Activated CD8-positive, alpha-beta memory T cell treated with anti-CD3 and anti-CD28 coated beads, Interleukin-2, amount 50 U/mL, for 24 hours (primary cell): ENCODE measurements at regions not wholly inside any gene's neighbourhood (a gene's known extent, or its start where the extent isn't known, plus 50 kb on each side); places are given as distances from the start of the nearest gene placed in this dataset.
"Not testable (repeated sequence)": the region's sequence is repeated elsewhere in the genome, so short reads cannot be mapped to it uniquely, and the experiment has no call there.

ENCODE experiments used
- DNase-seq: peaks from one replicate; pipeline ENCODE4 v3.0.0-alpha.2; 2020; ENCODE audit errors: extremely low read depth

DNA sequence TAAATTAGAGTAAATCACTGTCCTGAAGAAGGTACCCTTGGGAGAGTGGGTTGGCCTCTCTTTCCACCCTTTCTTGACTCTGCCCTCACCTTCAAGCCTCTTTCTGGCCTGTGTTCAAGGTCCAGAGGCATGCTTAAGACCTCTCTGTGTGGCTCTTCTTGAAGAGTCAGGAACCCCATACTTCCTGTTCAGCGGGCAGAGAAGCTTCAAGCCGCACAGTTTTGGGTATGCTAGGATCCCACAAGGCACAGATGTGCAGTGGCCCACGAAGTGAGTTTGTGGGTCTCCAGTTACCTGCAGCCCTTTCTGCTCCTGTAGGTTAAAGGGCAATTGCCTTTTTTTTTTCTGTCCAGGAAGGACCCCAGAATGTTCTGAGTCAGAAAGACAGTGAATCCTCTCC lies 113.7 kb downstream of the PPIAL4A start:
- DNase-seq: not testable (repeated sequence)

DNA sequence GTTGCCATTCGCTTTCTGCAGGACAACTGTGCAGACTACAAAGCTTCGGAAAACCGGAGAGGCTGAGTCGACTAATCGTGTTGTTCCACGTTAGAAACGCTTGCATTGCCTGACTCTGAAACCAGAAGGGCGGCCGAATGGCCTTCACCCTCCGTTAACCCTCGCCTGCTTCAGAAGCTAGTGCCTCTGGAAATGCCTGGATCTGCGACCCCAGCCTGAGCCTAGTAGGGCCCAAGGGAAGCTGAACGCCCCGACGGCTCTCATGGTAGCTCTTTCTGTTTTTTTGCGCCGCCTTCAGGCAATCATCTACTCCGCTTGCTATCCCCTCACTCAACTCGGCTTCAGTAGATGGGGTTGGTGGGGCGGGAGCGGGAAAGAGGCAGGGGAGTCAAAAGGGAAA lies 117.3 kb downstream of the PPIAL4A start:
- not testable (repeated sequence) for DNase-seq

DNA sequence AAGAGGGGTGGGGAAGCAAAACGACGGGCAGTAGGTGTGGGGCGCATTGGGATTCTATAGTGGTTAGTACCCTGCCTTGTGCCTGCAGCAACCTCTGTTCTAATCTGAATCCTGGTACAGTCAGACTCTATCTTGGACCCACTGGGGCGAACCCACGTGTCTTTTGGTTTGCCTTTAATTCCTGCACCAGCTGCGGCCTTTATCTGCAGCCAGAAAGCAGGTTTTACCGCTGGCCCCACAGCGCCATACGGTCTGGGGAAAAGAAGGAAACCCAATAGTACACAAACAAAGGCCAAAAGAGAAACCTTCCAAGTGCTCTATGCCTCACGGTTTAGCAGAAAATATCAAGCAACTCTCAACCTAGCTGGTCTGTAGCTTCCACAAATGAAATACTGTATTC lies 118.2 kb downstream of the PPIAL4A start:
- not testable (repeated sequence) for DNase-seq

DNA sequence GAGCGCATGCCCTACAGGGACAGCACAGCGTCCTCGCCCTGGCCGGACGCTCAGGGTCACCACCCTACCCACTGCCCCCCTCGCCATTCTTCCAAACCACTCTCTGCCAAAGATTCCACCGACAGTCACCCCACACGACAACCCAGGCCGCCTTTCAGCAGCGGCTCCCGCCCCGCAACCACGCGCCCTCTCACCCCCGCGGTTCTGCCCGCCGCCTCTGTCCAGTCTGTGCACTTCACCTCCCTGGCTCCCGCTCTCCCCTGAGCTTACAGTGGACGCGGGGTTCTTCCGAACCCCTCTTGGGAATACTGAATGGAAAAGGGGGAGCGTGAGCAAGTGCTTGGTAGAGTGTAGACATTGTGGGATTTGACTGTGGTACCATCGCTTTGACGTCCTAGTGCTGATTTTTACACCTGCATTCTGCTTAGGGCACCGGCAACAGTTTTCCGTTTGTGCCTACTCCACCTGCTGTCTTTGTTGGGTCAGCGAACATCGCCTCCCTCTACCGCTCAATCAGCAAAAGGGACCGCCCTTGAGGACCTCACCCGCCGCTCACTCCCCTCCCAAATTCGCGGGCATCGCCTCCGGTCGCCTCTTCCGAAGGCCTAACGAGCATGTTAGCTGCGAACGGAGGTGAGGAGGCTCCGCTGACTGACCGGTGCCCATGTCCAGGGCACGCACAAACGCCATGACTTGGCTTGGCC lies 119.1 kb downstream of the PPIAL4A start:
- not testable (repeated sequence) for DNase-seq

DNA sequence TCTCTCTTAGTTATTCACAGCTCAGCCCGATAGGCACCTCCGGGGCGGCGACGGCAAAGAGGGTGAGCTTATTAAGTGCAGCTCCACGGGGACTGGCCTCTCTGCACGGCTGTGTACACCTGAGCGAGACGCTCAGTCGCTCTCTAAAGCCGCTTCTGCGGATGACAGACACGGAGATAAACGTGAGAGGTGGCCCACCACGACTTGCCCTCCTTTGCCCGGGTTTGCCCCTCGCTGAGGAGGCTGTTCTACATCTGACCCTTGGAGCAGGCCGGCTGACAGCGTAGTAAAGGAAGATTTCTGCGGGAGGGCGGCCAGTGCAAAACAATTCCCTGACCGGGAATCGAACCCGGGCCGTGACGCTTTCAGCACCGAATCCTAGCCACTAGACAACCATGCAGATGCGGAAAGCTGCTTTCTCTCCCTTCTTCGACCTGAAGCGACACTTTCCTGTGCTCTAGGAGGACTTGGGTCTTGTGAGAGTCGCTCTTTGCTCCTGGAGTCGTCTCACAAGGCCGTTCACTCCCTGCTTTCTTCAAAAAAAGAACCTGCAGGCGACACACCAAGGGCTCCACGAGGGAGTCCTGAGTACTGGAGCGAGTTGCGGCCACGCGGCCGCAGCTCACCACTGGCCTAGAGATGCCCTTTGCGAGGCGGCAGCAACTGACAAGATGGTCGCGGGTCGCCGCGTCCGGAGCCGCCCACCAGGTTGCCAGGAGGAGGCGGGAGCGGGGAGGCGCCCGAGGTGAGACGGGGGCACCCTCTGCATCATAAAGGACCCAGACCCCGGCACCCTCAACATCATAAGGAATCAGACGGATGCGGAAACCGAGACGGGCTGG lies 119.9 kb downstream of the PPIAL4A start:
- DNase-seq: not testable (repeated sequence)

DNA sequence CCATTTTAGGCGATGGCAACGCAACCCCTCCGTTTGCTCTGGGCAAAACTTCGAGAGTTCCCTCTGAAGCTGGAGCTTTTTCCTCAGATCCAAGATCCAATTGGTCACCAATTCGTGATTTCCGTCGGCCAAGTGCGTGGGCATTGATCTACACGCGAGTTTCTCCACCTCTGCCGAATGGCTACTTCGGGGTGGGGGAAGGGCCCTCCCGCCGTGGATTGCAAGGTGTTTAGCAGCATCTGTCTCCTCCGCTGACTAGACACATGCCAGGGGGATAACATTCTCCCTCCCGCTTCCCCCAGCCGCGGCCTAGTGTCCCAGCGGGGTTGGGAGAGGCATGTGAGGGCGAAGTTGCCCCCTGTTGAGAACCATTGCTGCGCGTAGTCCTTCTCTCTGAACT lies 120.6 kb downstream of the PPIAL4A start:
- DNase-seq: not testable (repeated sequence)

DNA sequence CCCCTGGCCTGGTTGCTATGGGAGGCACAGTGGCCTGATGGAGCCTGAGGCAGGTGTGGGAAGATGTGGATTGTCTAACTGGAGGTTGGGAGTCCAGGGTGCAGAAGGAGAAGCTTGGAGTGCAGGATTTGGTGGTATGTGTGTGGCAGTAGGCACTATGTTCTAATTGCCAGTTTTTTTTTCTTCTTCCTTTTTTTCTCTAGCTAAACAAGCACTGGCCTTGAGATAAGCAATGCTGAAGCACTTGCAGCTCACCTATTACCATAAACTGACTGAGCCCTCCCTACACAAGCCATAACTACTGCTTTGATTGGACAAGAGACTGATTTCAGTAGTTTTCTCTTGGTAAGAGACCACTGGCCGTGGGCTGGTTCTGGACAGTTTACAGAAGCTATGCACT lies 123.6 kb downstream of the PPIAL4A start:
- not testable (repeated sequence) for DNase-seq

DNA sequence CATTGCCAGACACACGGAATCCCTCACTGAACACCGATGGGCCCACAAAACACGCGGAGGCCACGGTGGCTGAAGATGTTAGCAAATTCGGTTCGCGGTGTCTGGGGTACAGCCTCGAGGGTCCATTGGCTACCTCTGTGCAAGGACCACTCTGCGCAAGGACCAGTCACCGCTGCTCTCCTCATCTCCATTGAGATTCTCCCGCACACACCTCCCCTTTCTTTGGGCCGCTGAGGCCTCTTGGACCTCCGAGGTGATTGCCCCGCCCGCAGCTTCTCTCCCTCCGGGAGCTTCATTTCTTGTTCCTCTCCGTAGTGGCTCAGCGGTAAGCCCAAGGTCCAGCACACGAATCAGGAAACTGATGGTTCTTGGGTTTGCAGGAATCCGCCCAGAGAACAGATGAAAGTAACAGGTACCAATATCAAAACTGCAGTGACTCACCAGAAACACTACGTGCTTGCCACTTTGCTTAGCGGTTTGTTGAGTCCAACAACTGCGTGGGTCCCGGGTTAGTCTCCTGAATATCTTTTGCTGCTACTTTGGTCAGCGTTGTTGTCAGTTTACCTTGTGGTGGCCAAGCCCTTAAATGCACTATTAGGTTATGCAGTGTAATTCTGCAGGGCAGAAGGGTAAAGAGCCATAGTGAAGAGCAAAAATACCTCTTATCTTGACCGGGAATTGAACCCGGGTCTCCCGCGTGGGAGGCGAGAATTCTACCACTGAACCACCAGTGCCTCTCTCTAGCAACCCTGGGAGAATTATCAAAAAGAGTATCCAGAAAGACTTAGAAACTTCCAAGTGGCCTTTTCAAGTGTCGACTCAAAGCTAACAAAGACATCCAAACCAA lies 126.8 kb downstream of the PPIAL4A start:
- DNase-seq: not testable (repeated sequence)

DNA sequence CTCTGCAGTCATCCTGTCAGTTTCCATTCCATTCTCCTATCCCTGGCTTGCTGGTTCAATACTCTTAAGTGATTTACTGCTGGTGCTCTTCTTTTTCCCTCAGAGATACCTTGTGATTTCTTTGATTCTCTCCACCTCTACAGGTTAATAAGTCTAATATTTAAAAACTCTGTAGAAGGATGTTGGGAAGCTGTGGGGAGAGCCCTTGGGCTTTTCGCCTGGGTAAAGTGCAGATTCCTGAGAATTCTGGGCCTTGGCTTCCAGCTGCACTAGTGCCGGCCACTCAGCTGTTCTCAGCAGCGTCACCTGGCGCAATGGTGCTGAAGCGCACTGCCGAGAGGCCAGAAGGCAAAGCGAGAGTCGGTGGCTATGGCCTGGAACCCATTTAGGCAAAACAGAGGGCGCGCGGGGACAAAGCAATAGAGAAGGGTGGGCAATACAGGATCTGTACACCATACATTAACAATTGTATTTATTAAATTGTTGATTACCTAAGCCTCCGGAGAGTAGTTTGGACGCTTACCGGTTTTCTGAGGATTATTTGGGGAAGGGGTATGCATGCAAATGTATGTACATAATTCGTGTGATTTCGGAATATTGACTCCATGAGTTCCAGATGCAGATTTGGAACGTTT lies 130.3 kb downstream of the PPIAL4A start:
- DNase-seq: not testable (repeated sequence)

DNA sequence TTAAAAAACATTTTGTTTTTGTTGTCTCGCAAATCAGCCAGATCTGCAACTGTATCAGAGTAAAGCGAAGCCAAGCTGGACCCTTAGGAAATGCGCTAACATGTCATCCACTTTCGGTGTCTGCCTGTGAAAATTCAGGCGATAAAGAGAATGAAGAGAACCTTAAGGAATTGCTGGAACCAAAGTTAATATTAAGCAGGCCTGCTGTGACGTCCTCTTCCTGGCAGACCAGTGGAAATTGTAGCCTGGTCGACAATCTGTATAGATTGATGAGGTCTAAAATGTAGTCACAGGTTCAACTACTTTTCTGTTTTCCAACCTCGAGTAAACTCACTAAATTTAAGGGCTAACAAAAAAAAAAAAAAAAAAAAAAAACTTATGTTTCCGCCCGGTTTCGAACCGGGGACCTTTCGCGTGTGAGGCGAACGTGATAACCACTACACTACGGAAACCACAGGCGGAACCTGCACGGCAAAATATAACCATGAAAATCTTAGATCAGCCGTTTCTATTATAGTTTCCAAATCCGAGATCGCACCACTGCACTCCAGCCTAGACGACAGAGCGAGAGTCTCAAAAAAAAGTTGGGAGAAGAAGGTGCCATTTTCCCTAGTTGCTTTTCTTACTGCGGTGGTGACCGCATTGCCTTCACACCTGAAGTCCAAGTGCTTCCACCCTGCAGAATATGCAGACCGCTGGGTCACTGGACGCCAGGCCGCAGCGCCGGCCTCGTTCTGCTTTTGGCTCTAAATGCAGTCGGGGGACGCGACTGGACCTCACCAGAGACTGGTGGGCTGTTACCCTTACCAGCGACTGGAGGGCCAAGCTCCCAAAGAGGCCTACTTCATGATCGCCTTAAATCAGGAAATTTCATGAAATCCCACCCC lies 131.0 kb downstream of the PPIAL4A start:
- DNase-seq: not testable (repeated sequence)

DNA sequence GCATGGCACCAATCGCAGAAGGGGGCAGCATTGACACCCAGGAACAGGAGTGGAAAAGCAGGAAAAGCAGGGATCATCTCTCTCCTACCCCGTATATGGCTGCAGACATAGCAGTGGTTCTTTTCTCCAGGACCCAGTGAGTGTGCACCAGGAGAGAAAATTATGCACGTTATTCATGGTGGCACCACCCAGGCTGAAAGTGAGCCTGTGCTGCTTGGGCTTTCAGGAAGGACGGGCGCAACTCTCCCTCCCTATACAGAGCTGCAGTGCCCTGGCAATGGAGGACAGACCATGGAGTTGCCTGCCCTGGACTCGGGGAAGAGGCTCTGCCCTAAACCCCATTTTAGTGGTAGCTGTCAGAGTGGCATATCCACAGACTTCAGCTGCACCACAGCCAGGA lies 132.1 kb downstream of the PPIAL4A start:
- DNase-seq: not testable (repeated sequence)

DNA sequence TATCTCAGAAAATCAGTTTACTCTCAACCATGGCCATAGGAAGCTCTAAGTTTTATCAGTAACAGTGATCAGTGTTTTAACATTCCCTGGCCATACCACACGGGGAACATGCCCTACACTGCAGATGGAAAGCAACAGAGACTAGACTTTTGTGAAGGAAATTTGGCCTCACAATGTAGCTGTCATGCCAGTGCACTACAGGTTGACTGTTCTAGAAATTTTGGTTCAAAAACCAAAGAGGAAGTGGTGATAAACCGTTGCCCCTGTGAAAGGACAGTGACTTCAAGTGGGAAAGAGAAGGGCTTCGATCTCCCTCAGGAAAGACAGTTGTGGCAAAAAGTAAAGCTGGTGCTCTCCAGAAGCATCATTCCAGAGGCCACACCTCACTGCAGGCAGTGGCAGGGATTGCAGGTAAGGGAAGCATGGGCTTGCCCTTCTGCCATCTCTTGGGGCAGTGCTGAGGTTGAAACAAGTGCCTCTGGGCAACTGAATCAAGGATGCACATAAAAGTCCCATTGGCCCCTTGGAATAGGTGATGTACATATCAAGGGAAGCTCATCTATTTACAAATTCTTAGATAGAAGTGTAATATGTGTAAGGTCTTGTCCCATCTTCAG lies 143.4 kb downstream of the PPIAL4A start:
- DNase-seq: not testable (repeated sequence)

DNA sequence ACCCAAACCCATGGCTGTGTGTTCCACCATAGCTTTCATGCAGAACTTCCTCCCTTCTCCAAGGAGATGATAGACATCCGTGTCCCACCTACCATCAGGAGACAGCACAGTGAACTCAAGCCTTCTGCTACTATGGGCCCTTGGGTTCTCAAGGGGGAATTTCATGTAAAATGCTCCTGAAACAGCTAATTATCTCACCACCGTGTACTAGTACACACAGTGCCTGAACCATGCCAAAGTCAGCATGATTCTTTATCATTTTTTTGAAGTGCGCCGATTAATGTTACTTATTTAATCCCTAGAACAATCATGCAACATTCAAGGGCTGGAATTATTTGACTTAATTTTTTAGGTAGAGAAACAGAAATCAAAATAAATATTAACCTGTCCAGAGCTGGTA lies 147.2 kb downstream of the PPIAL4A start:
- not testable (repeated sequence) for DNase-seq

DNA sequence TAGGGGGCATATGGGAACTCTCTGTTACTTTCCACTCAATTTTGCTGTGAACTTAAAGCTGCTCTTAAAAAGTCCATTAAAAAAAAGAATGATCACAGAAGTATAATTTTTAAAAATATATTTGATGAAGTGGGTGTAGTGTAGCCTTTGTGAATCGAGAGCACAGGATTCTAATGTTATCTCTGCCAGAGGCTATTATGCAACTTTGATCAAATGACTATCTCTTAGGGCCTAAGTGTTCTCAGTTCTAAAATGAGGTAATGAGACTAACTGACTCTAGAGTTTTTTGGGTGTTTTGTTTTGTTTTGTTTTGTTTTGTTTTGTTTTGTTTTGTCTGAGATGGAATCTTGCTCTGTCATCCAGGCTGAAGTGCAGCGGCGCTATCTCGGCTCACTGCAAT lies 143.2 kb downstream of the FAM72B start:
- DNase-seq: not testable (repeated sequence)

DNA sequence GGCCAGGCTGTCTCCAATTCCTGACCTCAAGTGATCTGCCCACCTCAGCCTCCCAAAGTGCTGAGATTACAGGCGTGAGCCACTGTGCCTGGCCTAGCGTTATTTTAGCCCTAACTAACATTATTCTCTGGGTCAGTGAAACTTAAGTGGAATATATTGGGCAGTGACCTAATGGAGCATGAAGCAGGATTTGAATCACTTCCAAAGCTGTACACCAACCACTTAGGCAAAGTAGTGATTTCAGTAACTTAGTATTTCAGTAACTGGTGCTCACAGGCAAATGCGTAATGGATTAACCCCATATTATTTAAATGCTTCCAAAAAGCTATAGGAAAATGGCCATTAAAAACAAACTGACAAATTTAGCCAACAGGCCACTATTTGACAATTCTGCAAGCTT lies 142.6 kb downstream of the FAM72B start:
- DNase-seq: not testable (repeated sequence)

DNA sequence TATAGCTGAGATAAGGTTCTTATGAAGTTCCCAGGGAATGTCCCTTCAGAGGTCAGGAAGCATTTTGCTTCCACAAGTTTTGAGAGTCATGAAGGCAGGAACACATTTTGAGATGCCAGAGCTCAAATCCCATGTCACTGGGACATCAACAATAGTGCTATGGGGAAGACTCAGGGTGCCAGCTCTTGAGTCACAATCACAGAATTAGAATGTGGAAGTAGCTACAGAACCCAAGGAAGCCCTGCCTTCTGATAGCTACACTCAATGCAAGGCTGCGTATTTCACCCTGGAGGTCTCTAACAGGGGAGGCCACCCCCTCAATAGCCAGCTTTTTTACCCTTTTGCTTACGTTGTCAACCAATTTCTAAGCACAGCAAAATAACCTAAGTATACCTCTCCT lies 141.3 kb downstream of the FAM72B start:
- not testable (repeated sequence) for DNase-seq

DNA sequence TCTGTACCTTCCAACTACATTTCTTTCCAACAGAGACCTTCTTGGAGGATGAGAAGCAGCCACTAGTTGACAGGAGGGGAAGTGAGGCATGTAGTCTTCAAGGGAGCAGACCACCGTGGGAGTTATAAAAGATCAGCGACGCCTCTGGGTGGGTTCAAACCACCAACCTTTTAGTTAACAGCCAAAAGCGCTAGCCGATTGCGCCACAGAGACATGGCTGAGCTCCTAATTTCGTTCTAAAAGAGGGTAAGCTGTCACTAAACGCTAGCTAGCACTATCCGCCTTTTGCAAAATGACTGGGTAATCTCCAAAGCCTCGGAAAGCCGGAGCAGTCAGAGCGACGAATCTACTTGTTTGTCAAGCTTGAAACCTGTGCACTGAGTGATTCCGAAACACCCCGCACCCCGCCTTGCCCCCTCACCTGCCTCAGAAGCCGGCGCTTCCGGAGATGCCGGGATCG lies 135.8 kb downstream of the FAM72B start:
- not testable (repeated sequence) for DNase-seq

DNA sequence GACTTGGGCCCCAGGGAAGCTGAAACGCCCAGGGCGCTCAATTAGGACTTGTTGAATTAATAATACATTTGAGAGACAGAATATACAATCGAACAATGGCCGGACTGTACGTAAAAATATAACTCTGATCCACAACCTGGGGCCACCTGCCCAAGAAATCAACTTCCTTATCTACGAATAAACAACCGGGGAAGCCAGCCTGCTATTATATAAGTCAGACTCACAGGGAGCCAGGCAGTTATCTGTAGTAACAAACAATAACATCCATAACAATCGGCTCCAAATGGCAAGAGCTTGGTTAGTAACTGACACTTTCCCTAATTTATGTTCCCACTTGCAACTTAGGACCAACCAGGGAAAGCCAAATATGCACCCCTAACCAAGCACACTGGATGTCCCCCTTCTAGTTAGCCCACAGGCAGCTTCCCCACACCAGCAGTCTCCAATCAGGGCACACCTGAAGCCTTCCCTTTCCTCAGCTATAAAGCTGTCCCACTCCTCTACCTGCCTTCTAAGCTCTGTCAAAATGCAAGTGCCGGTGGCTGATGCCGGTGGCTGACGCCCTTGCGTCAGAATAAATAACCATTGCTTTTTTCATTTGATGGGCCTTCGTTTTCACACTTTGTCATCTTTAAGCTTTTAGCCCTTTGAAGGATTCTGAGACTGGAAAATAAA lies 135.2 kb downstream of the FAM72B start:
- DNase-seq: not testable (repeated sequence)

DNA sequence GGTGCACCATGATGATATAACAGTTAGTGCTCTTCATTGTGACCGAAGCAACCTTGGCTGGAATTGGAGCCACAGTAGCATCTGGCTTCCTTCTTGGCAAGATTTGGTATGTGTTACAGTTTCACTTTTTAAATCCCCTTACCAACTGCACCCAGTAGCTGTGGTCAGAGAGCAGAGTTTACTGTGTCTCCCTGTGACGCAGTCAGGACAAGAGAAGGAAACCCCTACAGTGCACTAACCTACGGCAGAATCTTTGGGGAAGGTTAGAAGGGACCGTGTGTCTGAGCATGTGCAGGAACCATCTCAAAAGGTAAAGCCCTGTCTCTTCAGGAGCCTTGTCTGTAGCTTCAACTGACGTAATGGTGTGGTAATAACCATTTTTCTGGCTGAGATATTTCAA lies 134.0 kb downstream of the FAM72B start:
- DNase-seq: not testable (repeated sequence)
